ENCODE measurements at regions not wholly inside any gene's neighbourhood (a gene's known extent, or its start where the extent isn't known, plus 50 kb on each side); places are given as distances from the start of the nearest gene placed in this dataset.
"Not testable (repeated sequence)": the region's sequence is repeated elsewhere in the genome, so short reads cannot be mapped to it uniquely, and the experiment has no call there.

- H3K14ac ChIP-seq (ENCODE audit: insufficient read length); H2AK5ac ChIP-seq (ENCODE audit: low read depth, low read length); H2BK5ac ChIP-seq (ENCODE audit: low read depth, low read length); H3K4ac ChIP-seq (replicated peaks; ENCODE audit: insufficient read length, low read depth, low read length); H3K27ac ChIP-seq (ENCODE audit: low read depth, low read length); H3K27me3 ChIP-seq (replicated peaks in 1 of 4; ENCODE audit: control insufficient read depth in 3 of 4, extremely low read depth in 1 of 4, insufficient read depth in 3 of 4, low read length in 3 of 4); POLR2A ChIA-PET (ENCODE audit: partially characterized antibody); H4K20me1 ChIP-seq (replicated peaks in 1 of 2; ENCODE audit: control insufficient read depth in 1 of 2, insufficient read depth in 2 of 2, low read length in 2 of 2); H4K91ac ChIP-seq (replicated peaks; ENCODE audit: insufficient read length, low read length); H4K5ac ChIP-seq (ENCODE audit: insufficient read length, low read depth, low read length); H3K18ac ChIP-seq (ENCODE audit: extremely low read depth, low read length); H2BK12ac ChIP-seq (ENCODE audit: low read depth, low read length); H3K23ac ChIP-seq (ENCODE audit: insufficient read length); H3K36me3 ChIP-seq (ENCODE audit: control insufficient read depth in 2 of 4, insufficient read depth in 4 of 4, low read length in 3 of 4); H3K79me1 ChIP-seq (ENCODE audit: low read depth, low read length); H3K23me2 ChIP-seq (ENCODE audit: low read depth, low read length); H3K9me3 ChIP-seq (ENCODE audit: insufficient read depth in 2 of 2, low read depth in 1 of 2, low read length in 1 of 2); H2BK120ac ChIP-seq (replicated peaks; ENCODE audit: low read depth, low read length); H2BK15ac ChIP-seq (ENCODE audit: low read length); H3K4me3 ChIP-seq (ENCODE audit: extremely low read depth in 1 of 4, insufficient read depth in 2 of 4, low read depth in 3 of 4, low read length in 4 of 4); H3K9ac ChIP-seq (replicated peaks in 1 of 4; ENCODE audit: extremely low read depth in 1 of 4, low read depth in 3 of 4, low read length in 3 of 4); H3K4me1 ChIP-seq (replicated peaks in 1 of 4; ENCODE audit: control insufficient read depth in 3 of 4, insufficient read depth in 4 of 4, low read length in 3 of 4); H3K56ac ChIP-seq (replicated peaks; ENCODE audit: insufficient read length, low read depth, low read length); FAIRE-seq; H3K79me2 ChIP-seq (ENCODE audit: control insufficient read depth in 1 of 2, insufficient read depth in 2 of 2, low read length in 2 of 2); H2BK20ac ChIP-seq (ENCODE audit: low read length): not testable (repeated sequence)
- Histone ChIP-seq H2AFZ (ENCODE audit: low read length) (peak overlapping the region; percentile 95), H3K4me2 (ENCODE audit: insufficient read depth in 1 of 2, low read depth in 2 of 2, low read length in 2 of 2) (peak overlapping the region in 1 of 2 experiments; percentile 13; a peak in 1 of 4 replicates), H4K8ac (ENCODE audit: extremely low read depth, insufficient read depth, low read length) (peak overlapping the region; percentile 68; the same call in 1 of the 2 replicates)
- CTCF ChIA-PET (ENCODE audit: partially characterized antibody): interaction anchor here (0.7 kb wide), 1 partner anchor 65 kb away, joined by 3 read pairs; no protein-coding TSS in a partner anchor
- WGBS, 2 experiments (ENCODE audit: extremely low coverage in 1 of 2, insufficient coverage in 1 of 2, insufficient read length in 1 of 2, insufficient replicate concordance in 2 of 2, low coverage in 1 of 2, low lambda C conversion rate in 2 of 2, missing lambda C conversion rate in 1 of 2): 79% methylated on average over 9 of the region's 9 CpGs; no CpG with 5 or more reads in 1 of the 2 experiments
- peak in 1 of 2 experiments; percentile 53 for DNase-seq (ENCODE audit: low read depth in 1 of 2, low spot score in 2 of 2)
Measured at GRCh38 chr12:73605925-73606324, 931.7 kb upstream of the ATXN7L3B start.

Data from H1 (cell line).